22Rv1 (cell line): ENCODE measurements at regions not wholly inside any gene's neighbourhood (a gene's known extent, or its start where the extent isn't known, plus 50 kb on each side); places are given as distances from the start of the nearest gene placed in this dataset.

Experiments used
- ZFX ChIP-seq: fragments of 450-650 bp; IDR thresholded peaks from 2 replicates; pipeline ENCODE4 v1.6.1; 2017; ENCODE audit warnings: antibody characterized with exemption, borderline replicate concordance
- TF ChIP-seq, protein P1 (sequence below): fragments of 450-650 bp; IDR thresholded peaks from 2 replicates; pipeline ENCODE4 v1.5.1; 2017; ENCODE audit warnings: mild to moderate bottlenecking

DNA sequence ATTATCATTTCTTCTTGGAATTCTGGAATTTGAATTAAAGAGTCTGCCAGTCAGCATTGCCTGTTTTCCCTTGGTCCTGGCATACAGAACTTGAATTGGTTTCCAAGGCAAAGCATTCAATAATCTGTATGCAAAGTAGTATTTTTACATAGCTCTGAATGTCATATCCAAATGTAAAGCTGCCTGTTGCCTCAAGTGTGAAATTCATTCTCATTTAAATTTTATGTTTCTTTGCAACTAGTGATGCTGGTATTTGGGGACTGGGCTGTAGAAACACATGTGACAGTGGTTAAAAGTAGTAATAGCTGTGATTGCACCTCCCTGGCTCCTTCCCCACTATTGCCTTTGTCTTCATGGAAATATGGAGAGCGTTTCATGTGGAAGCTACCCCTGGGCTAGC is 743.9 kb upstream of the GOLIM4 start:
- TF ChIP-seq, protein P1, sequence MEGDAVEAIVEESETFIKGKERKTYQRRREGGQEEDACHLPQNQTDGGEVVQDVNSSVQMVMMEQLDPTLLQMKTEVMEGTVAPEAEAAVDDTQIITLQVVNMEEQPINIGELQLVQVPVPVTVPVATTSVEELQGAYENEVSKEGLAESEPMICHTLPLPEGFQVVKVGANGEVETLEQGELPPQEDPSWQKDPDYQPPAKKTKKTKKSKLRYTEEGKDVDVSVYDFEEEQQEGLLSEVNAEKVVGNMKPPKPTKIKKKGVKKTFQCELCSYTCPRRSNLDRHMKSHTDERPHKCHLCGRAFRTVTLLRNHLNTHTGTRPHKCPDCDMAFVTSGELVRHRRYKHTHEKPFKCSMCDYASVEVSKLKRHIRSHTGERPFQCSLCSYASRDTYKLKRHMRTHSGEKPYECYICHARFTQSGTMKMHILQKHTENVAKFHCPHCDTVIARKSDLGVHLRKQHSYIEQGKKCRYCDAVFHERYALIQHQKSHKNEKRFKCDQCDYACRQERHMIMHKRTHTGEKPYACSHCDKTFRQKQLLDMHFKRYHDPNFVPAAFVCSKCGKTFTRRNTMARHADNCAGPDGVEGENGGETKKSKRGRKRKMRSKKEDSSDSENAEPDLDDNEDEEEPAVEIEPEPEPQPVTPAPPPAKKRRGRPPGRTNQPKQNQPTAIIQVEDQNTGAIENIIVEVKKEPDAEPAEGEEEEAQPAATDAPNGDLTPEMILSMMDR: no peak
- no peak for TF ChIP-seq ZFX
